Uterus (tissue), 3 donors: ENCODE measurements at regions not wholly inside any gene's neighbourhood (a gene's known extent, or its start where the extent isn't known, plus 50 kb on each side); places are given as distances from the start of the nearest gene placed in this dataset.
"Not testable (repeated sequence)": the region's sequence is repeated elsewhere in the genome, so short reads cannot be mapped to it uniquely, and the experiment has no call there.

ENCODE experiments used
- DNase-seq, 2 donors: peaks; one replicate each; pipeline ENCODE4 v3.0.0-alpha.2; 2019 to 2020
- H3K27ac ChIP-seq, 2 donors: fragments of 200-600 bp; sonication (generic); 1 replicate in 1 of 2; 2 replicates in 1 of 2; pipeline ENCODE4 v1.5.1; 2016 to 2018
- H3K27me3 ChIP-seq, 2 donors: fragments of 200-600 bp; sonication (generic); one replicate each; pipeline ENCODE4 v1.5.1; 2018 to 2019; ENCODE audit warnings: control low read depth in 1 of 2
- H3K36me3 ChIP-seq, 2 donors: fragments of 200-600 bp; sonication (generic); one replicate each; pipeline ENCODE4 v1.5.1; 2019; ENCODE audit warnings: control low read depth in 1 of 2
- H3K4me1 ChIP-seq, 2 donors: fragments of 200-600 bp; sonication (generic); one replicate each; pipeline ENCODE4 v1.5.1; 2018 to 2019; ENCODE audit warnings: control low read depth in 1 of 2
- H3K4me3 ChIP-seq, 2 donors: fragments of 200-600 bp; sonication (generic); 1 replicate in 1 of 2; 2 replicates in 1 of 2; pipeline ENCODE4 v1.5.1; 2018 to 2019; ENCODE audit warnings: mild to moderate bottlenecking in 1 of 2
- H3K9me3 ChIP-seq, 2 donors: fragments of 200-600 bp; sonication (generic); one replicate each; pipeline ENCODE4 v1.5.1; 2019; ENCODE audit warnings: control low read depth in 1 of 2
- POLR2A ChIP-seq, 2 donors: fragments of 450-650 bp; IDR thresholded peaks; one replicate each; pipeline ENCODE4 v1.6.1; 2016; ENCODE audit warnings: antibody characterized with exemption in 2 of 2, mild to moderate bottlenecking in 1 of 2, moderate library complexity in 1 of 2
- intact Hi-C: fragments of 100-400 bp; cut with DNase I; formaldehyde crosslinking; loops from one replicate; pipeline ENCODE4 v1.15.1; 2023; ENCODE audit warnings: low total_unique reads
- TF ChIP-seq, protein P1 (sequence below), 4 experiments: fragments of 200-600 bp in 2 of 4; fragments of 450-650 bp in 2 of 4; sonication (generic) in 2 of 4; IDR thresholded peaks; one replicate each; pipeline ENCODE4 v1.5.1; 2016 to 2019; ENCODE audit warnings: antibody characterized with exemption in 4 of 4, mild to moderate bottlenecking in 2 of 4, moderate library complexity in 1 of 4
- donor health status: DM: yes; HTN: yes; CAD: no.

DNA sequence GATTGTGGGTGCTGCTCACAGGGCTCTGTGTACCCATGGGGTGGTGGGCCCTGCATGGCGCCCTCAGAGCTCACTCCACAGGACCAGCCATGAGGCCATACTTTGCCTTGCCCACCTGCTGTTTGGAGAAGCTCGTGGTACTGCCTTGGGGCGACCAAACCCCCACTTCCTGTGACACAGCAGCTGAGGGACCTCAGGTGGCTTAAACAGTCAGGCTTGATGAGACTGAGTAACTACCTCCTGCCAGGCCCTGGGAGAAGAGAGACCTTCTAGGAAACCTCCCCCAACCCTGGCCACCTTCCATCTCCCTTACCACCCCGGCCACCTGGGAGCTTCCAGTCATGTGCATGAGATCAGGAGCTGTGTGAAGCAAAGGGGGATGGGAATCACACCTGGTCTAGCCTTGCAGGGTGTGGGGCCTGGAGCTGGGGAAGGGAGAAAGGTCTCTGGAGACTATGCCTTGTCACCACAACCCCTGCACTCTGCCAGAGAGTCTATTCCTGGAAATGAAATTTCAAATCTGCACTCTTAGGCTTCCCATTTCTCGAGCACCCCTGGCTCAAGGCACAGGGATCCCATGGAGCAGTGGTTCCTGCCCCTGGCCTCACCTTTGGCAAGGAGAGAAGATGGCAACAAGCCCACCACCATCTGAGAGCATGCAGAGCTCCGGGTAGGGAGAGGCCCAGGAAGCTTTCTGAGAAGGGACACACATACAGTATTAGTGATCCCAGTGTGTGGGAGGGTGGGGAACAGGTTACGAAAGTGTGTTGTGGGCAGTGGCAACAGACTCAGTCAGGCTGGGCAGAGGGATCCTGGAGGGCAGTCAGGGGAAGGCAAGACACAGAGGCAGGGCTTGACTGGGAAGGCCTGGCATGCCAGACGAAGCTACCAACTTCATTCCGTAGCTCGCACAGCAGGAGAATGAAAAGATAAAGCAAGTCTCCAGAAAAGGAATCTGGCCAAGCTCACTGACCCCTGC lies 125.0 kb downstream of the URI1 start:
- no peak for TF ChIP-seq POLR2A (IDR thresholded peaks at IDR 0.05)
- TF ChIP-seq, protein P1, sequence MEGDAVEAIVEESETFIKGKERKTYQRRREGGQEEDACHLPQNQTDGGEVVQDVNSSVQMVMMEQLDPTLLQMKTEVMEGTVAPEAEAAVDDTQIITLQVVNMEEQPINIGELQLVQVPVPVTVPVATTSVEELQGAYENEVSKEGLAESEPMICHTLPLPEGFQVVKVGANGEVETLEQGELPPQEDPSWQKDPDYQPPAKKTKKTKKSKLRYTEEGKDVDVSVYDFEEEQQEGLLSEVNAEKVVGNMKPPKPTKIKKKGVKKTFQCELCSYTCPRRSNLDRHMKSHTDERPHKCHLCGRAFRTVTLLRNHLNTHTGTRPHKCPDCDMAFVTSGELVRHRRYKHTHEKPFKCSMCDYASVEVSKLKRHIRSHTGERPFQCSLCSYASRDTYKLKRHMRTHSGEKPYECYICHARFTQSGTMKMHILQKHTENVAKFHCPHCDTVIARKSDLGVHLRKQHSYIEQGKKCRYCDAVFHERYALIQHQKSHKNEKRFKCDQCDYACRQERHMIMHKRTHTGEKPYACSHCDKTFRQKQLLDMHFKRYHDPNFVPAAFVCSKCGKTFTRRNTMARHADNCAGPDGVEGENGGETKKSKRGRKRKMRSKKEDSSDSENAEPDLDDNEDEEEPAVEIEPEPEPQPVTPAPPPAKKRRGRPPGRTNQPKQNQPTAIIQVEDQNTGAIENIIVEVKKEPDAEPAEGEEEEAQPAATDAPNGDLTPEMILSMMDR (IDR thresholded peaks at IDR 0.05): no peak
- intact Hi-C loops: no loop called here
- H3K4me3 ChIP-seq: no peak overlapping the region
- no peaks in the 10 kb centered on the region for H3K36me3 ChIP-seq
- H3K27me3 ChIP-seq: no peaks in the 10 kb centered on the region
- no peak overlapping the region for H3K27ac ChIP-seq
- H3K9me3 ChIP-seq: no peaks in the 10 kb centered on the region
- no peak for DNase-seq
- no peaks in the 10 kb centered on the region for H3K4me1 ChIP-seq

DNA sequence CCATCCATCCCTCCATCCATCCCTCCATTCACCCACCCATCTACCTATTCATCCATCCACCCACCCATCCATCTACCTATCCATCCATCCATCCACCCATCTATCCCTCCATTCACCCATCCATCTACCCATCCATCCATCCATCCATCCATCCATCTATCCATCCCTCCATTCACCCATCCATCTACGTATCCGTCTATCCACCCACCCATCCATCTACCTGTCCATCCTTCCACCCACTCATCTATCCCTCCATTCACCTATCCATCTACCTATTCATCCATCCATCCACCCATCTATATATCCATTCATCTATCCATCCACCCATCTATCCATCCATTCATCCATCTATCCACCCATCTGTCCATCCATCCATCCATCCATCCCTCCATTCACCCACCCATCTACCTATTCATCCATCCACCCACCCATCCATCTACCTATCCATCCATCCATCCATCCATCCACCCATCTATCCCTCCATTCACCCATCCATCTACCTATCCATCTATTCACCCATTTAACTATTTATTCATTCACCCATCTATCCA lies 126.0 kb downstream of the URI1 start:
- H3K9me3 ChIP-seq, H3K27me3 ChIP-seq, H3K36me3 ChIP-seq, H3K4me1 ChIP-seq, H3K27ac ChIP-seq, intact Hi-C loops, DNase-seq, H3K4me3 ChIP-seq: not testable (repeated sequence)

DNA sequence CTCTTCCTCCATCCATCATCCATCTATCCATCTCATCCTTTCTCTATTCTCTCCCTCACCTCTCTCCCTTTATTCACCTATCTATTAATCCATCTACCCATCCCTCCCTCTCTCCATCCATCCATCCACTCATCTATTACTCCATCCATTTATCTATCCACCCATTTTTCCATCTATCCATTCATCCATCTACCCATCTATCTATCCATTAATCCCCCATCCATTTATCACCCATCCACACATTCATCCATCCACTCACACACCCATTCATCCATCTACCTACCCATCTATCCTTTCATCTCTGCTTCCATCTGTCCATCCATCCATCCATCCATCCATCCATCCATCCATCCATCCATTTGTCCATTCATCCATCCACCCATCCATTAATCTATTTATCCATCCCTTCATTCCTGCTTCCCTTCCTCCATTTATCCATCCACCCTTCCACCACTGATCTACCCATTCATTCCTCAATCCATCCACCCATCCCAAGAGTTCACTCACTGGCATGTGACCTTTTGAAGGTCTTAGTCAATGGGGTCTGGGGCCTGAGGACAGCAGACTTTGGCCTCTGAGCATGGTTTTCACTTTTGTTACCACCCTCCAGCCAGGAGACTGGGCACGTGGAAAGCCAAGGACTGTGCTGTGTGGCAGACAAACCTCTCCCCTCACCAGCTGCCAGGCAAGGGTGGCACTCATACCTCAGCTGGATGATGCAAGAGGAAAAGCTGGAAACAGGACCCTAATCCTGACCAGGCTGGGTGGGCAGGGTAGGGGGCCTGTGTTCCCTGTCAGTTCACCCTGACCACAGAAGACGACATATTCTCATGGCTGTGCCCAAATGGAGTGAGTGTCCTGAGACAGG lies 126.7 kb downstream of the URI1 start:
- Histone ChIP-seq H3K36me3 (no peaks in the 10 kb centered on the region), H3K27ac (no peak overlapping the region), H3K27me3 (no peaks in the 10 kb centered on the region), H3K4me3 (no peak overlapping the region), H3K9me3 (no peaks in the 10 kb centered on the region), H3K4me1 (no peaks in the 10 kb centered on the region)
- DNase-seq: no peak
- TF ChIP-seq, protein P1 (IDR thresholded peaks at IDR 0.05): no peak
- intact Hi-C loops: no loop called here

DNA sequence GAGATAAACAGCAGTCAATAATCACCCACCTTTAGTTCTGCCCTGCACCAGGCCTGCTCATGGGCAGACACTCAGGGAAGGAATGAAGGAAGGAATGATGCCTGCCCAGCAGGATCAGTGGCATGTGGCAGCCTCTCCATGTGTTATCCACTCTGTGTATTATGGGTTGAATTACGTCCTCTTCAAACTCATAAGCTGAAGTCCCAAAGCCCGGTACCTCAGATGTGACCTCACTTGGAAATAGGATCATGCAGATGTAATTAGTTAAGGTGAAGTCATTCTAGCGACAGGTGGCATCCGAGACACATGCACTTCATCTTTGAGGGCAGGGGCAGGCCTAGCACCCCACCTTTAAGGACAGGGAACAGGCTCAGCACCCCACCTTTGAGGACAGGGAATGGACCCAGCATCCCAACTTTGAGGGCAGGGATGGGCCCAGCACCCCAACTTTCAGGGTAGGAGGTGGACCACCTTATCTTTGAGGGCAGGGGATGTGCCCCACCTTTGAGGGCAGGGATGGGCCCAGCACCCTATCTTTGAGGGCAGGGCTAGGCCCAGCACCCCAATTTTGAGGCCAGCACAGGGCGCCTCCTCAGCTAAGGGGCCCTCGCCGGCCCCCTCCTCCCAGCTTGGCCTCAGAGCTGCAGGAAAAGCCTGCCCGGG lies 127.6 kb downstream of the URI1 start:
- no peaks in the 10 kb centered on the region for H3K4me1 ChIP-seq
- H3K9me3 ChIP-seq: no peaks in the 10 kb centered on the region
- no peak overlapping the region for H3K27ac ChIP-seq
- intact Hi-C loops: no loop called here
- no peak overlapping the region for H3K4me3 ChIP-seq
- TF ChIP-seq, protein P1 (IDR thresholded peaks at IDR 0.05): no peak
- no peak for TF ChIP-seq POLR2A (IDR thresholded peaks at IDR 0.05)
- no peaks in the 10 kb centered on the region for H3K36me3 ChIP-seq
- DNase-seq: no peak
- no peaks in the 10 kb centered on the region for H3K27me3 ChIP-seq

DNA sequence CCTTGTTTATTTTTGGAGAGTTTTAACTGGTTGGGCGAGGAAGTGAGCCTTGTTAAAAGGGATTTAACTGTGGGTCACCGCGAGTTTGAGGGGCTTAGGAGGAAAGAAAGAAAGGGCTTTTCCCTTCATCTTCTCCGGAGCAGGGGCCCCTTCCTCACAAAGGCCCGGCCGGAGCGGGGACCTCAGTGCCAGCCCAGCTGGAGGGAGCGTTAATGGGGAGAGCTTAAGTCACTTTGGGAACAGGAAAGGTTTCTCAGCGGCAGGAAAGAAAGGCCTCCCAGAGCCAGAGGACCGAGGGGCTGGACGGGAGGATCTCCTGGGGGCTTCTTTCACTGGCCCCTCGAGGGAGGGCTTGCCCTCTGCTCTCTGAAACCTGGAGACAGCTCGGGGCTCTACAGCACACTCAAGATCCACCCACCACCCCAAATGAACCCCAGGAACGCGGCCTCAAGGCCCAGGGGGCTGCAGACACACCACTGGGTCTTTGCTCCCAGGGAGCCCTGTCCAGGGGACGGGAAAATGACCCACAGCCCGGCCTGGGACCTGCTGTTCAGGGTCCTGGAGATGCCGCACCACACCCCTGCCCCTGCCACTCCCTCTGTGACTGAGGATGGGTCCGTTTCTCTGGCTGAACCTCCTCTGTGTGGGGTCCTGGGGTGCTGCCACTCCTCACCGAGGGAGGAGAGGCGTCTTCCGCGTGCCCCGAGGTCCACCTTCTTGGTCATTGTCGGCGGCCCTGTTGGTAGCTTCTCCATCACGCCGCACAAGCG lies 128.3 kb downstream of the URI1 start:
- Histone ChIP-seq H3K9me3 (no peaks in the 10 kb centered on the region), H3K36me3 (no peaks in the 10 kb centered on the region), H3K27ac (no peak overlapping the region), H3K27me3 (no peaks in the 10 kb centered on the region), H3K4me3 (no peak overlapping the region), H3K4me1 (no peaks in the 10 kb centered on the region)
- DNase-seq: peak in 1 of 2 donors; percentile 3
- intact Hi-C loops: no loop called here
- TF ChIP-seq, protein P1 (IDR thresholded peaks at IDR 0.05): no peak
- TF ChIP-seq POLR2A (IDR thresholded peaks at IDR 0.05): no peak
